ENCODE measurements at regions not wholly inside any gene's neighbourhood (a gene's known extent, or its start where the extent isn't known, plus 50 kb on each side); places are given as distances from the start of the nearest gene placed in this dataset.

DNA sequence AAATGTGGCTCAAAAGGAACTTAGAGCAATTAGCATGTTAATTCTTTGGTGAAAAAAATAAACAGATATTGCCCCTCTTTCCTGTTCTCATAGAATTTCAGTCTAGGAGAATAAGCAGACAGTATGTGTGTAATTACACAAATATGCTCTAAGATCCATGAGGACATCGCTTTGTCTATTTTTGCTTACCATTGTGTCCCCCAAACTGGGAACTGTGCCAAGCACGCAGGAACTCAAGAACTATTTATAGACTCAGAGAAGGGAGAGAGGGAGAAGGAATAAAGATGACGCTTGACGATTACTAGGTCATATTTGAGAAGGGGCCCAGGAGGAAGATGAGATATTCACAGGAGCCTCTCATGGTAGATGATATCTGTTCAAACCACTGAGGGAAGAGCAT lies 692.6 kb downstream of the RAB28 start:
- DNase-seq: no peak

DNA sequence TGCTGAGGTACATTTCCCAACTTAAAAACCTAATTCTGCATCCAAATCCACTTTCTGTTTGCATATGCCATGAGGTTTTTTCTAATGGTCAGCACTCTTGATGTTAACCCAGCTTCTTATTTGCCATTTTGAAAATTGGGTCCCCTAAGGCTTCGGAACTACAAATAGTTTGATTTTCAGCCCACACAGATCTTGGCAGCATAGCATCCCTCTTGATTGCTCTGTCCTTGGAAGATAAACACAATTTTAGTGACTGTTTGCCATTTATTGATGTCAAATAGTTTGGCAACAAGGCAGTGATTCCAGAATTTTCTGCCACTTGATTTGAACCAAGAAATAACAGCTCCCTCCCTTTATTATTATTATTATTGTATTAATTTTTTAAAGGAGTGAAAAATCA lies 696.9 kb downstream of the RAB28 start:
- no peak for DNase-seq

DNA sequence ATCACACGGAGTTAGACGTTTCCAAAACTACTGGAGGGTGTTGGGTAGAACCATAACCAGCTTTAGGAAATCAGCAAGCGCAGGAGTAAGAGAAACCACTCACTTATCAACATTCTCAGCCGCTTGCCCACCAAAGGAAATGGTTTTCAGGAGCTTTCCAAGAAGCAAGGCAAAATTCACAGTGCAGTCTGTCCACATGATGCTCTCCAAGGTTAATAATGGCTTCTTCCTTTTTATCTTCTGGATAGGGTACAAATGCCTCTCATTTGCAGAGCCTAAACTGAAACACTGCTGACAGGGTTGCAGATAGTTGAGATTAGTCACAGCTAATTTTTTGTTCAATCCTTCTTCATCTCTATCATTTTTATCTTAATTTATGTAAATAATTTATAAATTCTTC lies 705.4 kb downstream of the RAB28 start:
- DNase-seq: no peak

- no peak for DNase-seq
Observed at GRCh38 chr4:12778191-12778590, 705.9 kb downstream of the RAB28 start.

DNA sequence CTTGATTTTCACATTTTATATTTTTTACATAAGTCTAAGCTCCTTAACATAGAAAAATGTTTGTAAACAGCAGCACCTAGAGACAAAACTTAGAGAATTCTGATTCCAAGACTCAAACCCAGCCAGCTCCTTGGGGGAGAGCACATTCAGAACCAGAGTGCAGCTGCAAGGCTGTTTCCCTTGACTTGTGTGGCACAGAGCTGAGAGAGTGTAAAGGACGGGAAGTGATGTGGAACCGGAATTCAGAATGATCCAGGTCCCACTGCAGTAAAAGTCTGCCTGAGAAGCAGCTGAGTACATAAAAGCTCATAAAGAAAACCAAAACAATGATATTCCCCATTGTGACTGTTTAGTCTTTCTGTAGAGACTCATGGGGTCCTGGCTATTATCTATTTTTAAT lies 713.8 kb downstream of the RAB28 start:
- no peak for DNase-seq

- DNase-seq: no peak
Observed at GRCh38 chr4:12761694-12762093, 722.4 kb downstream of the RAB28 start.

GRCh38 chr4:12747154-12747553 lies 737.0 kb downstream of the RAB28 start:
- DNase-seq: no peak

DNA sequence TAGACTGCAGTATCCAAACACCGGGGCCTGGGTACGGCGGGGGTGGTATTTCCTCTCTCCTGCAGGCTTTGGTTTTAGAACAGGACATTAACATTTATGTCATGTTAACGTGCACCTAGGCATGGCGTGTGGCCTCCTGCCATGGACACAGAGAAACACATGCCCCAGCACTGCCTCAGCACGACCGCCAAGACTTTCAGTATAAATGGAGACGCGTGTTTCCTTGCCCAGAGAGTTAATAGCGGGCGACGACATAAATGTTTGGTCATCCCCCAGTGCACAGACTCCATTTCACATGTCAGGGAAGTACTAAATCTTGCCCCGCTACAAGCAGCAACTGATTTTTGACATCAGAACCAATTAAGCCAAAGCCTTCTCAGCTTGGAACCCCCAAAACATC lies 737.9 kb downstream of the RAB28 start:
- DNase-seq: no peak

GRCh38 chr4:12734586-12734985 lies 749.6 kb downstream of the RAB28 start:
- no peak for DNase-seq

GRCh38 chr4:12729384-12729783 lies 754.8 kb downstream of the RAB28 start:
- DNase-seq: peak; percentile 43

DNA sequence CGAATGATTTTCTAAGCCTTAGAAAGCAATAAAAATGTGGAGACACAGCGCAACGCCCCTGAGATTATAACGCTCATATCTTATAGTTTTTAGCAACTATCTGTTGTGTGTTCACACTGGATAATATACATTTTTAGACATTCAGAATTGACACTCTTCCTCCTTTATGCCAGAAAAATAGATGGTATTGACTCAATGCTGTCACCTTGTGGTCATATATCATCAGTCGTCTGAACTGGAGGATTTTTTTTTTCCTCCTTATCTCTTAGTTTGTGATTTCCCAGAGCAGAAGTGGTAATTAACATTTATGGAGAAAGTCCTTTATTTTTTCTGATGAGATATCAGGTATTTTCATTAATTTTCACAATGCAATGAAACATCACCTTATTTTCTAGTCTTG lies 759.6 kb downstream of the RAB28 start:
- no peak for DNase-seq

- no peak for DNase-seq
Observed at GRCh38 chr4:12723849-12724447, 760.2 kb downstream of the RAB28 start.

GRCh38 chr4:12716896-12717295 lies 767.2 kb downstream of the RAB28 start:
- DNase-seq: no peak

DNA sequence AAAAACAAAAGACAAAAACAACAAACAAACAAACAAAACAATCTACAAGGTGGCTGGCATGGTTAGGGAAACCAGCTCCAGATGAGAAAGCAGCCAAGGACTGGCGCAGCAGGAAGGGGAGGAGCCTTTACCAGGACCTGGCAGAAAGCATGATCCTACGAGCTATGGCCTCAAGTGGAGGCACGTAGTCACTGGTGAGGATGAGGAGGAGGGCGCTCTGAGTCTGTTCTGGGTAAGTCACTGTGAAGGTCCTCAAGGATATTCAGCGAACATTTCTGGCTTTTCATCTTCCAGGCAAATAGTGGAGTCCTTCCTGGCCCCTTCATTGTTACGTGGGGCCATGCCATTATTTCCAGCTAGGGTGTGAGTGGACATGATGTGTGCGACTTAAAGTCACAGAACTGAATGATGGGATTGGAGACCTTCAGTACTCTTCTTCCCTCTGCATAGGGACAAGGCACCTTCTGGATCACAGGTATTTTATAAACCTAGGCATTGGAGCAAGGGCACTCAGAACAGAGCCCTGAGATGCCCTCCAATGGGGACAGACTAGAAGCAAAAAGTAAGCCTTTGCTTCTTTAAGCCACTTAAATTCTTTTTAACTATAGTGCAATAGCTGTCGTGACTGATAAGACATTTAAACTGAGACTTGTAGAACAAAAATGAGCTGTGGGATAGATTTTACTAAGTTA lies 771.3 kb downstream of the RAB28 start:
- DNase-seq: no peak

DNA sequence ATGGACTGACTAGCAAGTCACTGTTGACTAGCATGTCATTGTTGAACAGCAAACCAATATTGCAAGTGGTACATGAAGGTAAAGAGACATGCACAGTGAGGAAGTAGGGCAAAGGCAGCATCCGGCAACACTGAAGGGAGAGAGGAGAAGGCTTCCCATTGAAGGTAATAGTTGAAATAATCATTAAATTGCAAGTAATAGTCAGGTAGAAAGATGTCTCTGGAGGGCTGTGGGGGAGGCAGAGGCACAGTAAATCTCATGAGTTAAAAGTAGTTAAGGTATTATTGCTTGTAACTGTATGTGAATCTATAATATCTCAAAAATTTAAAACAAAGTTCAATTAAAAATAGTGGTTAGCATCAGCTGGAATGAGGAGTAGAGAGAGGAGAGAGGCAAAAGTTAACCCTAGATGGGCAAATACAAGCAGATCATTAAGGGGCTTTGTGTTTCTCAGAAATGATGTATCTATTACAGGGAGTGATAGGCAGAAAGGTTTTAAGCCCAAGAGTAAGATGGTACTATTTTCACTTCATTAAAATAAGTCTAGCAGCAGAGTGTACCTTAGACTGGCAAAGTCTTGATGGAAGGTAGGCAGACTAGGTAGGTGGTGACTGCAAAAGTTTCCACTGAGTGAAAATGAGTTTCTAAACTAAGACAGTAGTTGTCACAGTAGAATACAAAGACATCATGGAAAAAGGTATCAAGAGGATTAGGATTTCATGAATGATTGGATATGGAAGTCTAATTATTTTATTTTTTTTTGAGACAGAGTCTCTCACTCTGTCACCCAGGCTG lies 776.6 kb downstream of the RAB28 start:
- no peak for DNase-seq

GRCh38 chr4:12703036-12703435 lies 781.1 kb downstream of the RAB28 start:
- DNase-seq: no peak

DNA sequence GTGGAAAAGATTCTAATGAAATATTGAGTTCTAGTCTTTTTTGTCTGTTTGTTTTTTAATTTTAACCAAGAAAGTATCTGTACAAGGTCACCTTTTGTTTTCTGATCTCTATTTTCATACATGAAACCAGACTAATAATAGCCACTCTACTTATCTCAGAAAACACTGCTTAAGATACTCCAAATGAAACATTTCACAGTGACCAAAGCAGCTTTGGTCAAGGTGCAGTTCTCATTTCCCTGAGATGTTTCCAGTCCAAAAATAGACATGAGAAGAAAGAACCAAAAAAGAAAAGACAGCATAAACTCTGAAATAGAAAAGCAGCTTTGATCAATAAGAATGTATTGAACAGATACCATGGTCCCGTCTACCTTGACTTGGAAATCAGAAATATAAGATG lies 782.8 kb downstream of the RAB28 start:
- no peak for DNase-seq

GRCh38 chr4:12697970-12698369 lies 786.2 kb downstream of the RAB28 start:
- DNase-seq: no peak

DNA sequence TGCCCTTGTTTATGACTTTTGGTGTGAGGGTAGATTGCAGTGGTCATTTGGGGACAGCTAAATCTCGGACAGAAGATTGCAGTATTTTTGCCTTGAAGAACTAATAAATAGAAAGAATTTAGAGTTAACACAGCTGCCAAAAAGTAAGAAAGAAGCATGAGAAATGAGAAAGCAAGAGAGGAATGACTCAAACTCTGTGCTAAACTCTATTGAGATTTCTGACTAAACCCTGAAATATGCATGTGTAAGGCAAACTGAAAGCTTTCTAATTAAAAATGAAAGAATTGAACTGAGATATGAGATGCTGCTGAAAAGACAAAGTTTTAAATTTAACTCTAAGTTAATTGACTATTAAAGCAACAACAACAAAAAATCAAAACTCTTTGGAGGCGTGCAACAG lies 791.3 kb downstream of the RAB28 start:
- DNase-seq: no peak

- no peak for DNase-seq
Observed at GRCh38 chr4:12691168-12691567, 793.0 kb downstream of the RAB28 start.

- no peak for DNase-seq
Observed at GRCh38 chr4:12689457-12689856, 794.7 kb downstream of the RAB28 start.

DNA sequence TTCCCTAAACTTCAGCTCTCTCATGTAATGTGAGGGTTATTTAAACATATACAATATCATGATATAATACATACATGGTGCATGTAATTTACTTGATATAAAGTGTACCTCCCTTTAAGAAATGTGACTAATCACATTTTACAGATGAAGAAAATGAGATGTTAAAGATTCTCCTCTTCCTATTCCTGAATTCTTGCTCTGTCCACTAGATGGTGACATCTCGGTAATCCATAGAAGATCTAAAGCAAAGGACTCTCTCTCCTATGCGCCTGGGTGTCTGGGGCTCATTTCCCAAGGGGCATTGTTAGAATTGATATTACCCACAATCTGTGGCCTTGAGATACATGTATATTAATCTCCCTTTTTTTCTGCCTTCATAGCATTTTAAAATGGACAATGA lies 804.9 kb downstream of the RAB28 start:
- no peak for DNase-seq

DNA sequence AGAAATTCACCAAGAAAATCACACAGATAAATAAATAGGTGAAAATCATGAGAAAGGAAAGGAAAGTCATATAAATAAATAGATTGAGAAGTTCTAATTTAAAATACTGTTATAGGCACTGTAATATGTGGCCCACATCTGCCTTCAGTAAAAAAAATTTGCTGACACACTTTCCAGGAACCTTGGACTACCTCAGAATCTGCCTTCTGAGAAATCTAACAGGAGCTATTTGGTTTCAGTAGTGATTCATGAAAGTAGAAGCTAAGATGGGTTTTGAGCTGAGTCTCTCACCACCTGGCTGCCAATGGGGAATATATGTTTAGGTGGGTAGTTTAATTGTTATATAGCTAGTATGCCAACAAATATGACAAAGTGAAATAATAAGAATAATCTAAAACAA lies 810.0 kb downstream of the RAB28 start:
- DNase-seq: no peak

GRCh38 chr4:12672303-12672702 lies 811.8 kb downstream of the RAB28 start:
- DNase-seq: no peak
